ENCODE measurements at regions not wholly inside any gene's neighbourhood (a gene's known extent, or its start where the extent isn't known, plus 50 kb on each side); places are given as distances from the start of the nearest gene placed in this dataset.

DNA sequence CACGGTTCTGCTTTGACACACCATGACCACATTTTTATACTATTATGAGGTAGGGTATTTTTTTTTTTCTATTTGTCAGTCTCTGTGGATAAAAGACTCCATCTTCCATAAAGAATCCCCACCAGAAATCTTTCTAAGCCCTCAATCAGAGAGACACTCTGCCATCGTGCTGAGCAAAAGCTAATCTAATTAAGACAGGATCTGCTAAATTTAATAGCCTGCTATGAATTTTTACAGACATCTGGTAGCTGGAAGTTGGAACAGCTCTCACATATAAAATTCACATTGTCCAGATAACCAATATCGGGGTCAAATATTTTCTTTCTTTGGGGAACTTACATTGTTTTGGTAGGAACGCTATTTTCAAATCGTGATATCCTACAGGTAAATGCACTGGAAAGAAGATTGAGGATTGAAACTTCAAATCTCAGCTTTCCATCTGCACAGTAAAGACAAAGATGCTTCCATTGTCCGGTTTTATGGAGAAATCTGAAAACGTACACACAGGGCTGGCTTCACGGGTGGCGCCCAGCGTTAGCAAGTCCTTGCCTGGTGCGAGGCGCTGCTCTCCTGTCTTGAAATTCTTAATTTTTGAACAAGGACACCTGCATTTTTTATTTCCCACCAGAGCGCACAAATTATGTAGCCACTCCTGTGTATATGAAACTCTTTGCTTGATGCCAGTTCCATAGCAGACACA lies 573.8 kb upstream of the NOX3 start:
- Histone ChIP-seq H3K27ac (no peak overlapping the region), H3K36me3 (no peaks in the 10 kb centered on the region), H3K4me3 (no peak overlapping the region), H3K4me1 (no peaks in the 10 kb centered on the region), H3K27me3 (no peaks in the 10 kb centered on the region), H3K9me3 (peaks cover 0 to 18% (median 0%) of the 10 kb centered on the region in 4 donors)
- no peak for ATAC-seq (ENCODE audit: low FRiP score in 2 of 2)
- TF ChIP-seq, protein P1, sequence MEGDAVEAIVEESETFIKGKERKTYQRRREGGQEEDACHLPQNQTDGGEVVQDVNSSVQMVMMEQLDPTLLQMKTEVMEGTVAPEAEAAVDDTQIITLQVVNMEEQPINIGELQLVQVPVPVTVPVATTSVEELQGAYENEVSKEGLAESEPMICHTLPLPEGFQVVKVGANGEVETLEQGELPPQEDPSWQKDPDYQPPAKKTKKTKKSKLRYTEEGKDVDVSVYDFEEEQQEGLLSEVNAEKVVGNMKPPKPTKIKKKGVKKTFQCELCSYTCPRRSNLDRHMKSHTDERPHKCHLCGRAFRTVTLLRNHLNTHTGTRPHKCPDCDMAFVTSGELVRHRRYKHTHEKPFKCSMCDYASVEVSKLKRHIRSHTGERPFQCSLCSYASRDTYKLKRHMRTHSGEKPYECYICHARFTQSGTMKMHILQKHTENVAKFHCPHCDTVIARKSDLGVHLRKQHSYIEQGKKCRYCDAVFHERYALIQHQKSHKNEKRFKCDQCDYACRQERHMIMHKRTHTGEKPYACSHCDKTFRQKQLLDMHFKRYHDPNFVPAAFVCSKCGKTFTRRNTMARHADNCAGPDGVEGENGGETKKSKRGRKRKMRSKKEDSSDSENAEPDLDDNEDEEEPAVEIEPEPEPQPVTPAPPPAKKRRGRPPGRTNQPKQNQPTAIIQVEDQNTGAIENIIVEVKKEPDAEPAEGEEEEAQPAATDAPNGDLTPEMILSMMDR (IDR thresholded peaks at IDR 0.05), result no peak
- no peak for TF ChIP-seq EP300 (IDR thresholded peaks at IDR 0.05)
- TF ChIP-seq POLR2AphosphoS5 (IDR thresholded peaks at IDR 0.05), result no peak
- TF ChIP-seq POLR2A (IDR thresholded peaks at IDR 0.05), result no peak
- WGBS, 2 donors, result 88% methylated on average over 13 of the region's 13 CpGs
- peak in 1 of 2 donors; percentile 17 for DNase-seq

- Histone ChIP-seq H3K36me3 (no peaks in the 10 kb centered on the region), H3K27me3 (no peaks in the 10 kb centered on the region), H3K27ac (no peak overlapping the region), H3K4me3 (no peak overlapping the region), H3K4me1 (no peaks in the 10 kb centered on the region), H3K9me3 (peaks cover 0 to 14% (median 2%) of the 10 kb centered on the region in 4 donors)
- DNase-seq (no peak), ATAC-seq (ENCODE audit: low FRiP score in 2 of 2) (no peak)
- no peak for TF ChIP-seq EP300 (IDR thresholded peaks at IDR 0.05)
- TF ChIP-seq POLR2AphosphoS5 (IDR thresholded peaks at IDR 0.05), result no peak
- TF ChIP-seq, protein P1 (IDR thresholded peaks at IDR 0.05), result no peak
- TF ChIP-seq POLR2A (IDR thresholded peaks at IDR 0.05), result no peak
- WGBS, 2 donors, result 52 to 60% methylated on average over 15 of the region's 15 CpGs
Observed at GRCh38 chr6:156028335-156029131, 572.9 kb upstream of the NOX3 start.

DNA sequence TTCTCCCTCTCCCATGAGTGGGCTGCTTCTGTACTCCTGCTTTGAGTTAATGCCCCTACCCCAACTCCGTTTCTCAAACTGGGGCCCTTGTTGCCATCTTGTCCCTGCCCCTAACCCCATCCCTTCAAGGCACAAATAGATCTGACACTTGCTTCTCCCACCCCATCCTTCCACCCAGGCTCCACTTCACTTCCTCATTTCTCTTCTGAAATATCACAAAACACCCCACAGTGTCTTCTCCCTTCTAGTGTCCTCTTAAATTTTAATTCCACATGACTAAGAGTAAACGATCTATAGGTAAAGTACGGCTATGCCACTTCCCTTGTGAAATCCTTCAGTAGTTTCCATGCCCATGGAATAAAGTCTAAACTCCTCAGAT lies 571.6 kb upstream of the NOX3 start:
- TF ChIP-seq EP300 (IDR thresholded peaks at IDR 0.05) (no peak), POLR2A (IDR thresholded peaks at IDR 0.05) (no peak), POLR2AphosphoS5 (IDR thresholded peaks at IDR 0.05) (no peak)
- TF ChIP-seq, protein P1 (IDR thresholded peaks at IDR 0.05), result no peak
- Histone ChIP-seq H3K4me1 (no peaks in the 10 kb centered on the region), H3K36me3 (no peaks in the 10 kb centered on the region), H3K9me3 (peaks cover 0 to 5% (median 2%) of the 10 kb centered on the region in 4 donors), H3K27ac (no peak overlapping the region), H3K27me3 (no peaks in the 10 kb centered on the region), H3K4me3 (no peak overlapping the region)
- 66 to 72% methylated on average over 3 of the region's 3 CpGs for WGBS, 2 donors
- DNase-seq (no peak), ATAC-seq (ENCODE audit: low FRiP score in 2 of 2) (no peak)

DNA sequence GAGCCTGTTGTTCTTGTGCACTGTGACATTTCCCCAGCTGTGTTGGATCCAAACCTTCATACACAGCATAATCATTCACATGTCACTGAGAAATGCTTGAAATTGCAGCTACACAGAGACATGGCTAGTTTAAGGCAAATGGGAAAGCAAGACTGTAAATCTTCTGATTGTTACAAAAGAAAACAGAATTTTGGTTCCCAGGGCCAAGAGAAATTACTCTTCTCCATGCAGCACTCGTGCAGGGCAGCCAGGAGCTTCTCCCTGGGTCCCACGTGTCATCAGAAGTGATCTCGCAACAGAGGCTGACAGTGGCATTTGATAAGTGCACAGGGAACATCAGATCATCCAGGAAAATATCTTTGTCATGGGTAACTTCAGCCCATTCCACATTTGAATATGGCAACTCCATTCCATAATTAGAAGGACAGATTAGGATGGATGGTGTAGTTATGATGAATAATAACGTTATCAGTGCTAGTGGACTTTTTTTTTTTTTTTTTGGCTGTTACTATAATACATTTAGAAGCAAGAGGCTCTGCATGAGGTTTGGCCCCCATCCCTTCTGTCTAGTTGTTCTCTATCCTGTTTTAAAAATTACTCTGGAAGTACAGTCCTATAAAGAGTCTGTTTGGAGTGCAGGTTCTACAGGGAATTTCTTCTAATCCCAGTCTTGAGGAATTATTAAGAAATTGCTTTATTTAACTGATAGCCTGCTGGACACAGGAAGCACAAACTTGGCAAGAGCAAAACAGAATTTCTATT lies 571.0 kb upstream of the NOX3 start:
- Histone ChIP-seq H3K27ac (no peak overlapping the region), H3K9me3 (peaks cover 0 to 5% (median 2%) of the 10 kb centered on the region in 4 donors), H3K4me3 (no peak overlapping the region), H3K36me3 (no peaks in the 10 kb centered on the region), H3K4me1 (no peaks in the 10 kb centered on the region), H3K27me3 (no peaks in the 10 kb centered on the region)
- ATAC-seq (ENCODE audit: low FRiP score in 2 of 2) (peak in 1 of 2 donors; percentile 28), DNase-seq (no peak)
- 56 to 57% methylated on average over 4 of the region's 4 CpGs for WGBS, 2 donors
- no peak for TF ChIP-seq POLR2A (IDR thresholded peaks at IDR 0.05)
- TF ChIP-seq, protein P1 (IDR thresholded peaks at IDR 0.05), result no peak
- no peak for TF ChIP-seq POLR2AphosphoS5 (IDR thresholded peaks at IDR 0.05)
- TF ChIP-seq EP300 (IDR thresholded peaks at IDR 0.05), result no peak

Measured in upper lobe of left lung (tissue), 6 donors.